Endothelial cell of umbilical vein (primary cell): ENCODE measurements at regions not wholly inside any gene's neighbourhood (a gene's known extent, or its start where the extent isn't known, plus 50 kb on each side); places are given as distances from the start of the nearest gene placed in this dataset.

Experiments used
- BruUV-seq: library from RNA; stranded (reverse); fragments of 400-500 nt; replicated peaks from 2 replicates; lab custom pipeline; 2021; lab: Mats Ljungman, UMichigan
- CTCF ChIA-PET: fragments of 300-600, 350-600 bp; sonication (Branson Sonifier 250); formaldehyde crosslinking; loops from one replicate; lab custom pipeline; 2021; ENCODE audit warnings: antibody characterized with exemption, inconsistent platforms; lab: Charles Lee
- POLR2A ChIA-PET: fragments of 300-600, 350-600 bp; sonication (Branson Sonifier 250); formaldehyde crosslinking; loops from one replicate; lab custom pipeline; 2021; ENCODE audit warnings: antibody characterized with exemption, inconsistent platforms; lab: Charles Lee
- DNase-seq: peaks from one replicate; pipeline ENCODE4 v3.0.0-alpha.2; 2011; ENCODE audit warnings: low read depth, low spot score
- FAIRE-seq: peaks from 2 replicates; lab custom pipeline; 2011; peaks lifted over from hg19 to GRCh38; lab: Jason Lieb, UNC
- H2AFZ ChIP-seq: 2 replicates; pipeline ENCODE4 v1.6.0; 2012; ENCODE audit warnings: low read depth, low read length, control low read depth, inconsistent platforms
- H3K27ac ChIP-seq: 2 replicates; pipeline ENCODE4 v1.5.1; 2011; ENCODE audit warnings: low read depth, mild to moderate bottlenecking, control low read depth, low read length, moderate library complexity; ENCODE audit not compliant: insufficient read depth
- H3K27me3 ChIP-seq, 2 experiments: 2 replicates each; pipeline versions ENCODE4 v1.6.0 to v1.6.1; 2011; ENCODE audit warnings: low read length in 2 of 2, mixed read lengths in 1 of 2; ENCODE audit not compliant: control insufficient read depth in 2 of 2, insufficient read depth in 2 of 2
- H3K36me3 ChIP-seq, 2 experiments: 2 replicates in 1 of 2; 3 replicates in 1 of 2; pipeline ENCODE4 v1.5.1; 2011; ENCODE audit warnings: low read length in 2 of 2, mild to moderate bottlenecking in 1 of 2, moderate library complexity in 1 of 2; ENCODE audit not compliant: control insufficient read depth in 2 of 2, insufficient read depth in 2 of 2; ENCODE audit errors: extremely low read depth in 1 of 2
- H3K4me1 ChIP-seq: 3 replicates; pipeline ENCODE4 v1.5.1; 2011; ENCODE audit warnings: mild to moderate bottlenecking, low read length; ENCODE audit not compliant: control insufficient read depth, insufficient read depth; ENCODE audit errors: extremely low read depth
- H3K4me2 ChIP-seq: 2 replicates; pipeline ENCODE4 v1.6.1; 2011; ENCODE audit warnings: low read length, control low read depth, mixed read lengths; ENCODE audit not compliant: insufficient read depth
- H3K4me3 ChIP-seq, 3 experiments: fragments of 200-600 bp in 1 of 3; sonication (generic), shearing (Covaris generic) in 1 of 3; replicated peaks in 1 of 3; 2 replicates each; pipeline ENCODE4 v1.5.1; 2011 to 2016; ENCODE audit warnings: control low read depth in 3 of 3, low read length in 3 of 3, mild to moderate bottlenecking in 2 of 3, inconsistent platforms in 1 of 3, low read depth in 1 of 3, moderate library complexity in 1 of 3; ENCODE audit not compliant: insufficient read depth in 1 of 3
- H3K79me2 ChIP-seq: 2 replicates; pipeline ENCODE4 v1.6.0; 2012; ENCODE audit warnings: low read length, inconsistent platforms; ENCODE audit not compliant: control insufficient read depth, insufficient read depth
- H3K9ac ChIP-seq: replicated peaks from 2 replicates; pipeline ENCODE3; 2011; ENCODE audit warnings: low read length, control low read depth; ENCODE audit not compliant: insufficient read depth; ENCODE audit errors: extremely low read depth
- H3K9me1 ChIP-seq: replicated peaks from 3 replicates; pipeline ENCODE4 v1.6.0; 2011; ENCODE audit warnings: mild to moderate bottlenecking, low read length; ENCODE audit not compliant: control insufficient read depth, insufficient read depth; ENCODE audit errors: extremely low read depth
- H3K9me3 ChIP-seq: replicated peaks from 2 replicates; pipeline ENCODE4 v1.5.1; 2012; ENCODE audit warnings: low read length, inconsistent platforms; ENCODE audit not compliant: control insufficient read depth, insufficient read depth
- H4K20me1 ChIP-seq: replicated peaks from 2 replicates; pipeline ENCODE3; 2011; ENCODE audit warnings: mild to moderate bottlenecking, low read length; ENCODE audit not compliant: control insufficient read depth, insufficient read depth; ENCODE audit errors: extremely low read depth
- EZH2 ChIP-seq: IDR thresholded peaks from 2 replicates; pipeline ENCODE4 v1.6.1; 2012; ENCODE audit warnings: borderline replicate concordance, low read depth, mild to moderate bottlenecking, moderate library complexity, low read length, inconsistent platforms; ENCODE audit not compliant: severe bottlenecking
- FOS ChIP-seq: IDR thresholded peaks from 2 replicates; pipeline ENCODE4 v1.6.1; 2011; ENCODE audit warnings: mild to moderate bottlenecking, low read length, moderate library complexity, borderline replicate concordance; ENCODE audit not compliant: insufficient read depth
- GATA2 ChIP-seq: IDR thresholded peaks from 2 replicates; pipeline ENCODE4 v1.7.0; 2011; ENCODE audit warnings: low read depth, mild to moderate bottlenecking, moderate library complexity, mixed read lengths, low read length; ENCODE audit not compliant: insufficient read length, insufficient read depth
- JUN ChIP-seq: IDR thresholded peaks from 2 replicates; pipeline ENCODE4 v1.6.1; 2011; ENCODE audit warnings: borderline replicate concordance, low read depth; ENCODE audit not compliant: insufficient read length, insufficient read depth
- MAX ChIP-seq: IDR thresholded peaks from 2 replicates; pipeline ENCODE4 v1.6.1; 2011; ENCODE audit not compliant: insufficient read depth, insufficient read length
- MYC ChIP-seq: IDR thresholded peaks from one replicate; pipeline ENCODE4 v1.6.1; 2011; ENCODE audit warnings: mild to moderate bottlenecking, low read depth, low read length
- POLR2A ChIP-seq: IDR thresholded peaks from 2 replicates; pipeline ENCODE4 v1.6.1; 2012; ENCODE audit warnings: low read depth, mild to moderate bottlenecking, control low read depth, low read length
- POLR2AphosphoS5 ChIP-seq: IDR thresholded peaks from 2 replicates; pipeline ENCODE4 v1.6.1; 2012; ENCODE audit warnings: low read depth, mild to moderate bottlenecking, control low read depth, low read length, moderate library complexity; ENCODE audit not compliant: insufficient read depth
- dilution Hi-C: fragments of 300-500 bp; cut with MboI; formaldehyde crosslinking; loops from one replicate; pipeline ENCODE4 v1.15.0; 2019; ENCODE audit warnings: low sequenced_read_pairs; ENCODE audit not compliant: extremely low pct_ligation_motif_present
- intact Hi-C: fragments of 100-400 bp; cut with micrococcal nuclease; formaldehyde crosslinking; loops from one replicate; pipeline ENCODE4 v1.10.0; 2022
- TF ChIP-seq, protein P1 (sequence below), 2 donors: IDR thresholded peaks; 1 replicate in 1 of 2; 2 replicates in 1 of 2; pipeline ENCODE4 v1.5.1; 2011; ENCODE audit warnings: low read length in 2 of 2, mild to moderate bottlenecking in 2 of 2, moderate library complexity in 2 of 2, control low read depth in 1 of 2, inconsistent platforms in 1 of 2, low read depth in 1 of 2; ENCODE audit not compliant: insufficient read depth in 1 of 2; ENCODE audit errors: extremely low read depth in 1 of 2

DNA sequence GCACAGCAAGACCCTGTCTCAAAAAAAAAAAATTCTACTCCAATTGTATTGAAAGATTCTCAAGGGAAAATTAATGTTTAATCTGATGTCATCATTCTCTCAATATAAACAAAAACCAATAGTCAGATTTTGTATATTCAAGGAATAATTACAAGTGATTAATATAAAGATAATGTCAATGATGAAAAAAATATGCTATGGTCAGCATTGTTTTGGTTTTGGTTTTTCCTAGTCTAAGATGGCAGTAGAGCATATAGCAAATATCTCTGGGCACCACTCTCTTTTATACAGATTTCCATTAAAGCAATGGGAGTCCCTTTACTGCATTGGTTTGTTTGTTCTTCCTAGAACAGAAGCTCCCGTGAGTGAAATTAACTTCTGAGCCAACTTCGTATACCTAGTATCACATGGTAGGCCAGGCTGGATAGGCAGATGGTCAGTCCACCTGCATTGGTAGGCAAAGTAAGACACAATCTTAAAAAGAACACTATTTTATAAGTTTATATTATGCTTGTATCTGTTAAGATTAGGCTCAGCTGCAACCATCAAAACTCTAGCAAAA is 523.8 kb upstream of the JARID2 start:
- H3K4me1 ChIP-seq = no peaks in the 10 kb centered on the region
- dilution Hi-C loops = no loop called here

GRCh38 chr6:14722704-14723103 is 523.2 kb upstream of the JARID2 start:
- TF ChIP-seq POLR2AphosphoS5 = no peak
- no peak for TF ChIP-seq POLR2A
- TF ChIP-seq MAX = no peak
- TF ChIP-seq MYC = no peak
- TF ChIP-seq GATA2 = no peak
- TF ChIP-seq JUN = no peak
- TF ChIP-seq EZH2 = no peak
- TF ChIP-seq, protein P1, sequence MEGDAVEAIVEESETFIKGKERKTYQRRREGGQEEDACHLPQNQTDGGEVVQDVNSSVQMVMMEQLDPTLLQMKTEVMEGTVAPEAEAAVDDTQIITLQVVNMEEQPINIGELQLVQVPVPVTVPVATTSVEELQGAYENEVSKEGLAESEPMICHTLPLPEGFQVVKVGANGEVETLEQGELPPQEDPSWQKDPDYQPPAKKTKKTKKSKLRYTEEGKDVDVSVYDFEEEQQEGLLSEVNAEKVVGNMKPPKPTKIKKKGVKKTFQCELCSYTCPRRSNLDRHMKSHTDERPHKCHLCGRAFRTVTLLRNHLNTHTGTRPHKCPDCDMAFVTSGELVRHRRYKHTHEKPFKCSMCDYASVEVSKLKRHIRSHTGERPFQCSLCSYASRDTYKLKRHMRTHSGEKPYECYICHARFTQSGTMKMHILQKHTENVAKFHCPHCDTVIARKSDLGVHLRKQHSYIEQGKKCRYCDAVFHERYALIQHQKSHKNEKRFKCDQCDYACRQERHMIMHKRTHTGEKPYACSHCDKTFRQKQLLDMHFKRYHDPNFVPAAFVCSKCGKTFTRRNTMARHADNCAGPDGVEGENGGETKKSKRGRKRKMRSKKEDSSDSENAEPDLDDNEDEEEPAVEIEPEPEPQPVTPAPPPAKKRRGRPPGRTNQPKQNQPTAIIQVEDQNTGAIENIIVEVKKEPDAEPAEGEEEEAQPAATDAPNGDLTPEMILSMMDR (IDR thresholded peaks at IDR 0.05; ENCODE audit: extremely low read depth in 1 of 2, insufficient read depth in 1 of 2, low read depth in 1 of 2, low read length in 2 of 2) = no peak
- no peak for TF ChIP-seq FOS
- ChIA-PET CTCF (no interaction called here), POLR2A (no interaction called here)
- Histone ChIP-seq H3K4me3 (no peak overlapping the region), H3K9me3 (no peaks in the 10 kb centered on the region), H3K4me1 (no peaks in the 10 kb centered on the region), H3K9me1 (no peaks in the 10 kb centered on the region), H2AFZ (no peak overlapping the region), H3K27ac (no peak overlapping the region), H4K20me1 (no peaks in the 10 kb centered on the region), H3K4me2 (no peak overlapping the region), H3K36me3 (no peaks in the 10 kb centered on the region), H3K79me2 (no peaks in the 10 kb centered on the region), H3K27me3 (no peaks in the 10 kb centered on the region), H3K9ac (no peak overlapping the region)
- BruUV-seq = no TSS peak
- FAIRE-seq (no peak), DNase-seq (no peak)
- intact Hi-C loops (no loop called here), dilution Hi-C loops (no loop called here)

More for the DNA sequence above, 523.8 kb upstream of the JARID2 start:
- H2AFZ ChIP-seq = no peak overlapping the region
- H4K20me1 ChIP-seq = no peaks in the 10 kb centered on the region
- intact Hi-C loops = no loop called here
- no peaks in the 10 kb centered on the region for H3K9me1 ChIP-seq
- H3K4me3 ChIP-seq = no peak overlapping the region
- H3K9me3 ChIP-seq = no peaks in the 10 kb centered on the region
- ChIA-PET CTCF (no interaction called here), POLR2A (no interaction called here)
- H3K36me3 ChIP-seq = no peaks in the 10 kb centered on the region
- FAIRE-seq (no peak), DNase-seq (no peak)
- no TSS peak for BruUV-seq
- H3K27ac ChIP-seq = no peak overlapping the region
- TF ChIP-seq FOS (no peak), POLR2A (no peak), POLR2AphosphoS5 (no peak), GATA2 (no peak)
- TF ChIP-seq, protein P1 (IDR thresholded peaks at IDR 0.05; ENCODE audit: extremely low read depth in 1 of 2, insufficient read depth in 1 of 2, low read depth in 1 of 2, low read length in 2 of 2) = no peak
- H3K9ac ChIP-seq = no peak overlapping the region
- H3K27me3 ChIP-seq = no peaks in the 10 kb centered on the region
- no peaks in the 10 kb centered on the region for H3K79me2 ChIP-seq
- no peak overlapping the region for H3K4me2 ChIP-seq
